ENCODE measurements at regions not wholly inside any gene's neighbourhood (a gene's known extent, or its start where the extent isn't known, plus 50 kb on each side); places are given as distances from the start of the nearest gene placed in this dataset.

DNA sequence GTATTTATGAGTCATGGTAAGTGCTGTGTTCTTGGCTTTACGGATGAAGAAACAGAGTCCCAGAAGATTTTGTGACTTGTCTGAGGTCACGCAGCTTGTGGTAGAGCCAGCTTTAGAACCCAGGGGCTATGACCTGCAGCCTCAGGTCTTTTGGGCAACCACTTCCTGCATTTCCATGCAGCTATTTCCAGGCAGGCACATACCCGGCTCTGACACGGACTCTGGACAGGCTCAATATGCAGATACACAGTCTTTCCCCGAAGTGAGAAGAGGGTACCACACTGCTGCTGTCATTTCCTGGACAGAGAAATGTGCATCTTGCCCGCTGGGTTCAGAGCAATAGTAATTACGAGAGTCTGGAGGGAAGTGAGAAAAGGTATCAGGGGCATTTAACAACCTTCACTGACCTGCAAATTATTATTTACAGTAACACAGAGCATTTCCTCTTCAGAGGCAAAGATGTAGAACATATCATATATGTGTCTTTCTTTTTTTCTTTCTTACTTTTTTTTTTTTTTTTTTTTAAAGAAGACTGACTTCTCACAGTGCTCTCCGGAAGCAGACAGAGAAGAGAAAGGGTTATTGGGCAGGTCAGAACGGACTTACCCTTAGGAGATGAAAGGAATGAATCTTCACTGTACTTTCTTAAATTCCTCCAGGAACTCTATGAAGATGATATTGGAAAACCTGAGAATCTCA lies 185.1 kb downstream of the CLIC5 start:
- DNase-seq (no peak), ATAC-seq (peak; percentile 71 to 74)
- Mint-ChIP-seq H3K4me3 (peak overlapping the region; percentile 72), H3K9me3 (no peaks in the 10 kb centered on the region), H3K36me3 (ENCODE audit: insufficient read depth) (no peaks in the 10 kb centered on the region), H3K4me1 (ENCODE audit: low read depth) (peaks cover 34% of the 10 kb centered on the region), H3K27me3 (ENCODE audit: low read depth) (peaks cover 3% of the 10 kb centered on the region)

DNA sequence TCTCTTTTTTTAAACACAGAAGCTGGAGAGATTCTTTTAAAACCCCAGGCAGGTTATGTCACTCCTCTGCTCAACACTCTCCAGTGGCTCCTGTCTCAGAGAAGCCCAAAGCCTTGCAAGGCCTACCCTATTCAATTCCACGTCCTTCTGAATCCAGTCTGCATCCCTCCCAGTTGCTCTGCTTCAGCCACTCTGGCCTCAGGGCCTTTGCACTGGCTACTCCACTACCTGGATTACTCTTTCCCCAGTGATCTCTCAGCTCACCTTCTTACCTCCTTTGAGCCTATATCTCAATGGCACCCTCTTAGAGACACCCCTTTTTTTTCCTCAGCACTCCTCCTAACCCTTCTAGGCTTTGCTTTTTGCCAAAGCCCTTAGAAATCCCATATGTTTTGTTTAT lies 185.8 kb downstream of the CLIC5 start:
- Mint-ChIP-seq H3K4me3 (peak overlapping the region; percentile 64), H3K9me3 (no peaks in the 10 kb centered on the region), H3K4me1 (ENCODE audit: low read depth) (peaks cover 30% of the 10 kb centered on the region), H3K36me3 (ENCODE audit: insufficient read depth) (no peaks in the 10 kb centered on the region), H3K27me3 (ENCODE audit: low read depth) (peaks cover 5% of the 10 kb centered on the region)
- no peak for DNase-seq
- ATAC-seq: no peak

GRCh38 chr6:45827952-45828530 lies 187.6 kb downstream of the CLIC5 start:
- no peak overlapping the region for H3K4me3 Mint-ChIP-seq
- DNase-seq (no peak), ATAC-seq (no peak)
- no peaks in the 10 kb centered on the region for H3K36me3 Mint-ChIP-seq (ENCODE audit: insufficient read depth)
- peaks cover 35% of the 10 kb centered on the region for H3K4me1 Mint-ChIP-seq (ENCODE audit: low read depth)
- no peaks in the 10 kb centered on the region for H3K9me3 Mint-ChIP-seq
- H3K27me3 Mint-ChIP-seq (ENCODE audit: low read depth): peaks cover 6% of the 10 kb centered on the region

GRCh38 chr6:45822873-45823272 lies 192.8 kb downstream of the CLIC5 start:
- H3K27me3 Mint-ChIP-seq (ENCODE audit: low read depth): peaks cover 9% of the 10 kb centered on the region
- ATAC-seq (peak; percentile 76 to 83), DNase-seq (no peak)
- H3K4me1 Mint-ChIP-seq (ENCODE audit: low read depth): peaks cover 23% of the 10 kb centered on the region
- peaks cover 9% of the 10 kb centered on the region for H3K9me3 Mint-ChIP-seq
- no peak overlapping the region for H3K4me3 Mint-ChIP-seq
- H3K36me3 Mint-ChIP-seq (ENCODE audit: insufficient read depth): no peaks in the 10 kb centered on the region

GRCh38 chr6:45822246-45822812 lies 193.3 kb downstream of the CLIC5 start:
- no peaks in the 10 kb centered on the region for H3K36me3 Mint-ChIP-seq (ENCODE audit: insufficient read depth)
- DNase-seq (no peak), ATAC-seq (peak; percentile 85)
- H3K9me3 Mint-ChIP-seq: peaks cover 9% of the 10 kb centered on the region
- H3K4me1 Mint-ChIP-seq (ENCODE audit: low read depth): peaks cover 24% of the 10 kb centered on the region
- H3K4me3 Mint-ChIP-seq: peak overlapping the region; percentile 60
- H3K27me3 Mint-ChIP-seq (ENCODE audit: low read depth): peaks cover 9% of the 10 kb centered on the region

GRCh38 chr6:45818655-45819054 lies 197.0 kb downstream of the CLIC5 start:
- DNase-seq (no peak), ATAC-seq (no peak)
- Mint-ChIP-seq H3K27me3 (ENCODE audit: low read depth) (peaks cover 3% of the 10 kb centered on the region), H3K9me3 (peaks cover 9% of the 10 kb centered on the region), H3K4me3 (no peak overlapping the region), H3K36me3 (ENCODE audit: insufficient read depth) (no peaks in the 10 kb centered on the region), H3K4me1 (ENCODE audit: low read depth) (peaks cover 24% of the 10 kb centered on the region)

DNA sequence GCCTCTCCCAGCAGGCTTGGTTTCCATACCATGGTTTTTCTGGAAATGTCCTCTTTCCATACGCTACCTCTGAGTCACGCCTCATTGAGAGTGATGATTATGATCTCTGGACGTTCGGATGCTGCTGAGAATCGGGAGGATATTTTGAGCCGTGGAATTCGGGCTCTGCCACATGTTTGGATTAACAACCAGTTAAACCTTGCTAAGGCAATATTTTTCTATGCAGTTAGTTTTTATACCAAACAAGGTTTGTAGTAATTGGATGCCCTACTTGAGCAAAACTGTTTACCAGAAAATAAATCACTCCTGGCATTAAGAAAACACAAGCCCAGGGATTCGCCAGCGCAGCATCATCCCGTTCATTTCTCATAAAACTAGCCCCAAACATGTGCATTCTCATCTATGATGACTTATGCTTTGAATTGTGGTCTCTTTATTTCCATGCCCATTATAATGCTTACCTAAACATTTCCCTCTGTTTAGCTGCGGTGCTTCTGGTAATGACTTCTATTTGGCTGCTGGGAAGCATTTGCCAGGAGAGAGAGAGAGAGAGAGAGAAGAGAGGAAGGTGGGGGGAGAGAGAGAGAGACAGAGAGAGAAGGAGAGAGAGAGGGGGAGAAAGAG lies 198.9 kb downstream of the CLIC5 start:
- H3K36me3 Mint-ChIP-seq (ENCODE audit: insufficient read depth): no peaks in the 10 kb centered on the region
- peaks cover 6% of the 10 kb centered on the region for H3K9me3 Mint-ChIP-seq
- no peak overlapping the region for H3K4me3 Mint-ChIP-seq
- peaks cover 7% of the 10 kb centered on the region for H3K4me1 Mint-ChIP-seq (ENCODE audit: low read depth)
- DNase-seq: no peak
- ATAC-seq: no peak
- peaks cover 3% of the 10 kb centered on the region for H3K27me3 Mint-ChIP-seq (ENCODE audit: low read depth)

- H3K4me1 Mint-ChIP-seq (ENCODE audit: low read depth): peaks cover 1% of the 10 kb centered on the region
- DNase-seq: no peak
- H3K27me3 Mint-ChIP-seq (ENCODE audit: low read depth): peaks cover 1% of the 10 kb centered on the region
- ATAC-seq: no peak
- no peaks in the 10 kb centered on the region for H3K36me3 Mint-ChIP-seq (ENCODE audit: insufficient read depth)
- H3K9me3 Mint-ChIP-seq: peaks cover 6% of the 10 kb centered on the region
- no peak overlapping the region for H3K4me3 Mint-ChIP-seq
These were observed 200.1 kb downstream of the CLIC5 start for GRCh38 chr6:45815466-45816125.

- no peaks in the 10 kb centered on the region for H3K36me3 Mint-ChIP-seq (ENCODE audit: insufficient read depth)
These were observed 200.9 kb downstream of the CLIC5 start for GRCh38 chr6:45814772-45815171.

GRCh38 chr6:45813943-45814342 lies 201.7 kb downstream of the CLIC5 start:
- Mint-ChIP-seq H3K9me3 (peaks cover 6% of the 10 kb centered on the region), H3K27me3 (ENCODE audit: low read depth) (peaks cover 1% of the 10 kb centered on the region), H3K36me3 (ENCODE audit: insufficient read depth) (no peaks in the 10 kb centered on the region), H3K4me1 (ENCODE audit: low read depth) (peaks cover 1% of the 10 kb centered on the region), H3K4me3 (no peak overlapping the region)
- ATAC-seq (no peak), DNase-seq (no peak)

More at GRCh38 chr6:45814772-45815171, 200.9 kb downstream of the CLIC5 start:
- H3K4me3 Mint-ChIP-seq: no peak overlapping the region
- H3K4me1 Mint-ChIP-seq (ENCODE audit: low read depth): peaks cover 1% of the 10 kb centered on the region
- ATAC-seq (no peak), DNase-seq (no peak)
- peaks cover 1% of the 10 kb centered on the region for H3K27me3 Mint-ChIP-seq (ENCODE audit: low read depth)
- H3K9me3 Mint-ChIP-seq: peaks cover 6% of the 10 kb centered on the region

DNA sequence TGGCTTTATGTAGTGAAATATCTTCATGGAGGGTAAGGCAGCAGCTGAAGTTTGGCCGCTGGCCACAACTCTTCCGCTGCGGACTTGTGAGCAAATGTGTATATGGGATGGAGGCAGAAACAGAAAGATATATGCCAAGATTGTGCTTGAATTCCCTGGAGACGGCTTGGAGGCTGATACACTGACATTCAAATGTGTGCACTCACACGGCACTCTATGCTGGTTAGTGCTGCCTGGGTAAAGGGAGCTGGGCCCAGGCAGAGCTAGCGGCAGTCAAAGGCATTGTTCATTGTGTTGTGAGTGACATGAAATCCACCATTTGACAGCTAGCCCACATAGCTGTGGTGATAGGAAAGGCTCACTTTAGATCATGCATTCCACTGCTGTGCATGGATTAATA lies 202.7 kb downstream of the CLIC5 start:
- Mint-ChIP-seq H3K4me3 (no peak overlapping the region), H3K4me1 (ENCODE audit: low read depth) (peaks cover 1% of the 10 kb centered on the region), H3K9me3 (peaks cover under 1% of the 10 kb centered on the region), H3K27me3 (ENCODE audit: low read depth) (peaks cover 1% of the 10 kb centered on the region), H3K36me3 (ENCODE audit: insufficient read depth) (no peaks in the 10 kb centered on the region)
- DNase-seq (no peak), ATAC-seq (no peak)

GRCh38 chr6:45808917-45809316 lies 206.7 kb downstream of the CLIC5 start:
- Mint-ChIP-seq H3K27me3 (ENCODE audit: low read depth) (peaks cover 1% of the 10 kb centered on the region), H3K36me3 (ENCODE audit: insufficient read depth) (no peaks in the 10 kb centered on the region), H3K9me3 (no peaks in the 10 kb centered on the region), H3K4me3 (no peak overlapping the region), H3K4me1 (ENCODE audit: low read depth) (no peaks in the 10 kb centered on the region)
- no peak for DNase-seq
- ATAC-seq: no peak

GRCh38 chr6:45808042-45808645 lies 207.5 kb downstream of the CLIC5 start:
- H3K36me3 Mint-ChIP-seq (ENCODE audit: insufficient read depth): no peaks in the 10 kb centered on the region
- peaks cover 1% of the 10 kb centered on the region for H3K27me3 Mint-ChIP-seq (ENCODE audit: low read depth)
- H3K4me1 Mint-ChIP-seq (ENCODE audit: low read depth): no peaks in the 10 kb centered on the region
- DNase-seq: no peak
- no peak overlapping the region for H3K4me3 Mint-ChIP-seq
- ATAC-seq: no peak
- no peaks in the 10 kb centered on the region for H3K9me3 Mint-ChIP-seq
